Trophoblast cell (in vitro differentiated cells and primary cell): ENCODE measurements at regions not wholly inside any gene's neighbourhood (a gene's known extent, or its start where the extent isn't known, plus 50 kb on each side); places are given as distances from the start of the nearest gene placed in this dataset.

ENCODE experiments used
- DNase-seq, 2 donors: peaks; one replicate each; pipeline ENCODE4 v3.0.0-alpha.2; 2016
- H2AFZ ChIP-seq: 2 replicates; pipeline ENCODE4 v1.6.1; 2013; ENCODE audit warnings: low read length, moderate library complexity, mild to moderate bottlenecking; ENCODE audit not compliant: insufficient read depth, poor library complexity
- H2AK5ac ChIP-seq: 2 replicates; pipeline ENCODE4 v1.6.1; 2013; ENCODE audit warnings: mild to moderate bottlenecking, low read length
- H2BK120ac ChIP-seq: 2 replicates; pipeline ENCODE4 v1.6.1; 2013; ENCODE audit warnings: low read length, mild to moderate bottlenecking, moderate library complexity; ENCODE audit not compliant: insufficient read depth, poor library complexity
- H2BK12ac ChIP-seq: 2 replicates; pipeline ENCODE4 v1.6.1; 2013; ENCODE audit warnings: mild to moderate bottlenecking, low read length, moderate library complexity
- H2BK5ac ChIP-seq: 2 replicates; pipeline ENCODE4 v1.6.1; 2013; ENCODE audit warnings: low read length, low read depth, moderate library complexity, mild to moderate bottlenecking; ENCODE audit not compliant: poor library complexity
- H3K14ac ChIP-seq: 2 replicates; pipeline ENCODE4 v1.6.1; 2013; ENCODE audit warnings: mild to moderate bottlenecking, low read length
- H3K18ac ChIP-seq: 2 replicates; pipeline ENCODE4 v1.6.1; 2013; ENCODE audit warnings: mild to moderate bottlenecking, low read length
- H3K23ac ChIP-seq: 2 replicates; pipeline ENCODE4 v1.6.1; 2013; ENCODE audit warnings: low read length
- H3K27ac ChIP-seq: 2 replicates; pipeline ENCODE4 v1.5.1; 2013; ENCODE audit warnings: low read depth, mild to moderate bottlenecking, inconsistent platforms, low read length, moderate library complexity
- H3K27me3 ChIP-seq: 2 replicates; pipeline ENCODE4 v1.6.1; 2013; ENCODE audit warnings: inconsistent platforms, mild to moderate bottlenecking, low read length, moderate library complexity; ENCODE audit not compliant: insufficient read depth
- H3K36me3 ChIP-seq, 2 experiments: 1 replicate in 1 of 2; 2 replicates in 1 of 2; pipeline ENCODE4 v1.6.1; 2013; ENCODE audit warnings: low read length in 2 of 2, mild to moderate bottlenecking in 2 of 2, moderate library complexity in 1 of 2; ENCODE audit not compliant: insufficient read depth in 2 of 2, control insufficient read depth in 1 of 2
- H3K4ac ChIP-seq: 2 replicates; pipeline ENCODE4 v1.6.1; 2013; ENCODE audit warnings: low read depth, mild to moderate bottlenecking, low read length, moderate library complexity
- H3K4me1 ChIP-seq, 2 experiments: 1 replicate in 1 of 2; 2 replicates in 1 of 2; pipeline ENCODE4 v1.6.1; 2013; ENCODE audit warnings: low read length in 2 of 2, mild to moderate bottlenecking in 2 of 2, moderate library complexity in 1 of 2; ENCODE audit not compliant: insufficient read depth in 2 of 2, control insufficient read depth in 1 of 2
- H3K4me2 ChIP-seq: 2 replicates; pipeline ENCODE4 v1.6.1; 2013; ENCODE audit warnings: inconsistent platforms, mild to moderate bottlenecking, low read length, moderate library complexity
- H3K4me3 ChIP-seq: 2 replicates; pipeline ENCODE4 v1.5.1; 2013; ENCODE audit warnings: mild to moderate bottlenecking, low read depth, low read length, inconsistent platforms
- H3K79me1 ChIP-seq: one replicate; pipeline ENCODE4 v1.6.1; 2013; ENCODE audit warnings: low read length
- H3K79me2 ChIP-seq: 2 replicates; pipeline ENCODE4 v1.6.1; 2013; ENCODE audit warnings: low read length, mild to moderate bottlenecking; ENCODE audit not compliant: control insufficient read depth, insufficient read depth, poor library complexity
- H3K9ac ChIP-seq: 2 replicates; pipeline ENCODE4 v1.6.1; 2013; ENCODE audit warnings: mild to moderate bottlenecking, low read length
- H3K9me3 ChIP-seq: 2 replicates; pipeline ENCODE4 v1.6.1; 2013; ENCODE audit warnings: low read depth, mild to moderate bottlenecking, control low read depth, inconsistent platforms, low read length; ENCODE audit not compliant: insufficient read depth
- H4K12ac ChIP-seq: 2 replicates; pipeline ENCODE4 v1.6.1; 2013; ENCODE audit warnings: low read depth, mild to moderate bottlenecking, low read length, moderate library complexity
- H4K8ac ChIP-seq: 2 replicates; pipeline ENCODE4 v1.6.1; 2013; ENCODE audit warnings: low read depth, mild to moderate bottlenecking, low read length, moderate library complexity
- H4K91ac ChIP-seq: one replicate; pipeline ENCODE4 v1.6.1; 2013; ENCODE audit warnings: low read depth, mild to moderate bottlenecking, low read length, moderate library complexity
- WGBS: extraction: QIAGEN DNeasy Blood & Tissue Kit; methylation state at CpG from one replicate; pipeline ENCODE4 v1.1.7; 2013; ENCODE audit warnings: missing lambda C conversion rate; ENCODE audit not compliant: insufficient read length, insufficient coverage; ENCODE audit errors: extremely low coverage; 5-methylcytosine and 5-hydroxymethylcytosine counted together

- Histone ChIP-seq H3K4me1 (peaks cover 0 to 8% of the 10 kb centered on the region in 2 experiments), H3K4ac (no peak overlapping the region), H3K23ac (no peak overlapping the region), H3K14ac (no peak overlapping the region), H3K9me3 (no peaks in the 10 kb centered on the region), H2AFZ (no peak overlapping the region), H2BK5ac (no peak overlapping the region), H3K4me3 (no peak overlapping the region), H3K9ac (no peak overlapping the region), H4K91ac (no peak overlapping the region), H3K27ac (no peak overlapping the region), H3K79me1 (peaks cover 2% of the 10 kb centered on the region), H2BK120ac (no peak overlapping the region), H2BK12ac (no peak overlapping the region), H3K79me2 (no peaks in the 10 kb centered on the region), H3K18ac (no peak overlapping the region), H4K12ac (no peak overlapping the region), H2AK5ac (no peak overlapping the region), H3K4me2 (no peak overlapping the region), H3K36me3 (no peaks in the 10 kb centered on the region), H4K8ac (no peak overlapping the region), H3K27me3 (no peaks in the 10 kb centered on the region)
- WGBS, result no CpG with 5 or more reads among the region's 13 CpGs
- no peak for DNase-seq
These were observed 248.8 kb upstream of the AFDN start for GRCh38 chr6:167577891-167578361.

GRCh38 chr6:167578371-167578901, 248.3 kb upstream of the AFDN start:
- H3K4ac ChIP-seq, result no peak overlapping the region
- no peaks in the 10 kb centered on the region for H3K27me3 ChIP-seq
- H3K9me3 ChIP-seq, result no peaks in the 10 kb centered on the region
- H3K9ac ChIP-seq, result no peak overlapping the region
- no peak overlapping the region for H4K8ac ChIP-seq
- no peak overlapping the region for H4K91ac ChIP-seq
- no peak for DNase-seq
- H3K23ac ChIP-seq, result no peak overlapping the region
- peaks cover 0 to 8% of the 10 kb centered on the region in 2 experiments for H3K4me1 ChIP-seq
- H4K12ac ChIP-seq, result no peak overlapping the region
- H3K27ac ChIP-seq, result no peak overlapping the region
- no peaks in the 10 kb centered on the region for H3K79me2 ChIP-seq
- no peak overlapping the region for H3K18ac ChIP-seq
- H3K4me2 ChIP-seq, result no peak overlapping the region
- no peak overlapping the region for H2BK12ac ChIP-seq
- WGBS, result no CpG with 5 or more reads among the region's 16 CpGs
- H2BK120ac ChIP-seq, result no peak overlapping the region
- H3K79me1 ChIP-seq, result peaks cover 2% of the 10 kb centered on the region
- no peak overlapping the region for H2BK5ac ChIP-seq
- no peak overlapping the region for H2AFZ ChIP-seq
- H3K4me3 ChIP-seq, result no peak overlapping the region
- H3K36me3 ChIP-seq, result no peaks in the 10 kb centered on the region
- no peak overlapping the region for H2AK5ac ChIP-seq
- no peak overlapping the region for H3K14ac ChIP-seq

- Histone ChIP-seq H3K9ac (no peak overlapping the region), H3K4me2 (no peak overlapping the region), H3K36me3 (no peaks in the 10 kb centered on the region), H3K4me1 (peaks cover 0 to 8% of the 10 kb centered on the region in 2 experiments), H2BK12ac (no peak overlapping the region), H3K79me2 (no peaks in the 10 kb centered on the region), H4K91ac (no peak overlapping the region), H3K4me3 (no peak overlapping the region), H3K27ac (no peak overlapping the region), H2AFZ (no peak overlapping the region), H2BK5ac (no peak overlapping the region), H3K4ac (no peak overlapping the region), H3K27me3 (no peaks in the 10 kb centered on the region), H2BK120ac (no peak overlapping the region), H3K9me3 (no peaks in the 10 kb centered on the region), H4K12ac (no peak overlapping the region), H2AK5ac (no peak overlapping the region), H3K14ac (no peak overlapping the region), H3K18ac (no peak overlapping the region), H3K79me1 (peaks cover 2% of the 10 kb centered on the region), H4K8ac (no peak overlapping the region), H3K23ac (no peak overlapping the region)
- no CpG with 5 or more reads among the region's 9 CpGs for WGBS
- no peak for DNase-seq
These were observed 246.7 kb upstream of the AFDN start for GRCh38 chr6:167579806-167580618.

GRCh38 chr6:167580619-167580911, 246.1 kb upstream of the AFDN start:
- H3K18ac ChIP-seq, result no peak overlapping the region
- no peak overlapping the region for H4K8ac ChIP-seq
- no peak overlapping the region for H3K14ac ChIP-seq
- peaks cover 2% of the 10 kb centered on the region for H3K79me1 ChIP-seq
- no CpG with 5 or more reads among the region's 4 CpGs for WGBS
- H3K79me2 ChIP-seq, result no peaks in the 10 kb centered on the region
- no peak overlapping the region for H3K4ac ChIP-seq
- H3K9ac ChIP-seq, result no peak overlapping the region
- H3K36me3 ChIP-seq, result no peaks in the 10 kb centered on the region
- no peak overlapping the region for H2AFZ ChIP-seq
- H4K12ac ChIP-seq, result no peak overlapping the region
- no peak overlapping the region for H3K23ac ChIP-seq
- H2AK5ac ChIP-seq, result no peak overlapping the region
- H3K27me3 ChIP-seq, result no peaks in the 10 kb centered on the region
- no peak overlapping the region for H2BK12ac ChIP-seq
- H2BK5ac ChIP-seq, result no peak overlapping the region
- H2BK120ac ChIP-seq, result no peak overlapping the region
- H3K9me3 ChIP-seq, result no peaks in the 10 kb centered on the region
- H3K27ac ChIP-seq, result no peak overlapping the region
- DNase-seq, result no peak
- no peak overlapping the region for H3K4me2 ChIP-seq
- H3K4me1 ChIP-seq, result peaks cover 0 to 8% of the 10 kb centered on the region in 2 experiments
- H4K91ac ChIP-seq, result no peak overlapping the region
- no peak overlapping the region for H3K4me3 ChIP-seq
